ENCODE measurements at regions not wholly inside any gene's neighbourhood (a gene's known extent, or its start where the extent isn't known, plus 50 kb on each side); places are given as distances from the start of the nearest gene placed in this dataset.

- TF ChIP-seq TCF7L2 (IDR thresholded peaks at IDR 0.05; ENCODE audit: low read depth, low read length) (no peak), REST (IDR thresholded peaks at IDR 0.05; ENCODE audit: insufficient read depth in 1 of 2, low read depth in 2 of 2, low read length in 1 of 2) (no peak), SIN3A (IDR thresholded peaks at IDR 0.05; ENCODE audit: borderline replicate concordance, insufficient read depth, low read depth, low read length) (no peak), CTCF (IDR thresholded peaks at IDR 0.05) (no peak), POLR2AphosphoS5 (IDR thresholded peaks at IDR 0.05; ENCODE audit: low read depth, low read length) (no peak)
- ChIA-PET POLR2A (no interaction called here), CTCF (no interaction called here)
- Histone ChIP-seq H3K36me3 (ENCODE audit: control insufficient read depth, insufficient read depth, low read length) (no peaks in the 10 kb centered on the region), H3K4me3 (ENCODE audit: low read depth in 2 of 2, low read length in 2 of 2) (no peak overlapping the region), H3K9me3 (ENCODE audit: control insufficient read depth, insufficient read depth, low read depth, low read length) (no peaks in the 10 kb centered on the region), H3K27ac (ENCODE audit: low read length) (no peak overlapping the region), H3K27me3 (ENCODE audit: control insufficient read depth, insufficient read depth, low read length) (no peaks in the 10 kb centered on the region), H3K4me1 (ENCODE audit: control insufficient read depth, insufficient read depth, low read length) (peaks cover 10% of the 10 kb centered on the region)
- ATAC-seq (no peak), DNase-seq (ENCODE audit: low read depth, low spot score) (no peak)
- no TSS peak for BruUV-seq (replicated peaks)
- in situ Hi-C loops (cut with HindIII; ENCODE audit: low pct_unique_long_range_greater_than_20kb, low sequenced_read_pairs): no loop called here
- intact Hi-C loops (cut with micrococcal nuclease; ENCODE audit: unreplicated experiment): no loop called here
These were observed 201.2 kb upstream of the TMEM45B start for GRCh38 chr11:129614256-129614944.

GRCh38 chr11:129618046-129618569, 197.5 kb upstream of the TMEM45B start:
- ChIA-PET POLR2A (no interaction called here), CTCF (no interaction called here)
- no peak for DNase-seq (ENCODE audit: low read depth, low spot score)
- Histone ChIP-seq H3K9me3 (ENCODE audit: control insufficient read depth, insufficient read depth, low read depth, low read length) (no peaks in the 10 kb centered on the region), H3K27me3 (ENCODE audit: control insufficient read depth, insufficient read depth, low read length) (no peaks in the 10 kb centered on the region), H3K4me3 (ENCODE audit: low read depth in 2 of 2, low read length in 2 of 2) (no peak overlapping the region), H3K36me3 (ENCODE audit: control insufficient read depth, insufficient read depth, low read length) (no peaks in the 10 kb centered on the region), H3K4me1 (ENCODE audit: control insufficient read depth, insufficient read depth, low read length) (no peaks in the 10 kb centered on the region), H3K27ac (ENCODE audit: low read length) (no peak overlapping the region)
- ATAC-seq: no peak
- TF ChIP-seq SIN3A (IDR thresholded peaks at IDR 0.05; ENCODE audit: borderline replicate concordance, insufficient read depth, low read depth, low read length): no peak
- no peak for TF ChIP-seq POLR2AphosphoS5 (IDR thresholded peaks at IDR 0.05; ENCODE audit: low read depth, low read length)
- TF ChIP-seq CTCF (IDR thresholded peaks at IDR 0.05): no peak
- no peak for TF ChIP-seq TCF7L2 (IDR thresholded peaks at IDR 0.05; ENCODE audit: low read depth, low read length)
- TF ChIP-seq REST (IDR thresholded peaks at IDR 0.05; ENCODE audit: insufficient read depth in 1 of 2, low read depth in 2 of 2, low read length in 1 of 2): no peak
- in situ Hi-C loops (cut with HindIII; ENCODE audit: low pct_unique_long_range_greater_than_20kb, low sequenced_read_pairs) (no loop called here), intact Hi-C loops (cut with micrococcal nuclease; ENCODE audit: unreplicated experiment) (no loop called here)
- no TSS peak for BruUV-seq (replicated peaks)
